Liver (tissue), 8 donors: ENCODE measurements at regions not wholly inside any gene's neighbourhood (a gene's known extent, or its start where the extent isn't known, plus 50 kb on each side); places are given as distances from the start of the nearest gene placed in this dataset.
A peak's percentile ranks its signal among the peaks of the same experiment; 100 is the strongest.

Experiments
- DNase-seq: peaks from one replicate; pipeline ENCODE4 v3.0.0-alpha.2; 2017; ENCODE audit warnings: low spot score
- H3K27ac ChIP-seq, 2 donors: one replicate each; pipeline ENCODE4 v1.7.0; 2013; ENCODE audit warnings: inconsistent platforms in 2 of 2, low read length in 2 of 2, control low read depth in 1 of 2, low read depth in 1 of 2, mild to moderate bottlenecking in 1 of 2
- H3K27me3 ChIP-seq, 4 donors: one replicate each; pipeline versions ENCODE4 v1.6.1 to v1.7.0; 2013; ENCODE audit warnings: low read length in 3 of 4, inconsistent platforms in 1 of 4, mild to moderate bottlenecking in 1 of 4, moderate library complexity in 1 of 4; ENCODE audit not compliant: control insufficient read depth in 4 of 4, insufficient read depth in 4 of 4
- H3K36me3 ChIP-seq, 4 donors: one replicate each; pipeline versions ENCODE4 v1.6.1 to v1.7.0; 2013; ENCODE audit warnings: low read length in 3 of 4, mild to moderate bottlenecking in 3 of 4, low read depth in 1 of 4, moderate library complexity in 1 of 4; ENCODE audit not compliant: control insufficient read depth in 4 of 4, insufficient read depth in 3 of 4
- H3K4me1 ChIP-seq, 4 donors: one replicate each; pipeline versions ENCODE4 v1.6.1 to v1.7.0; 2013; ENCODE audit warnings: low read length in 3 of 4, mild to moderate bottlenecking in 3 of 4, moderate library complexity in 1 of 4; ENCODE audit not compliant: control insufficient read depth in 4 of 4, insufficient read depth in 4 of 4
- H3K4me3 ChIP-seq, 3 donors: one replicate each; pipeline versions ENCODE4 v1.6.1 to v1.7.0; 2013; ENCODE audit warnings: low read length in 3 of 3, control low read depth in 1 of 3, low read depth in 1 of 3, mild to moderate bottlenecking in 1 of 3
- H3K9ac ChIP-seq, 2 donors: one replicate each; pipeline ENCODE4 v1.7.0; 2013; ENCODE audit warnings: low read length in 2 of 2, mild to moderate bottlenecking in 2 of 2, moderate library complexity in 2 of 2, control low read depth in 1 of 2, low read depth in 1 of 2
- H3K9me3 ChIP-seq, 4 donors: one replicate each; pipeline versions ENCODE4 v1.6.1 to v1.7.0; 2013; ENCODE audit warnings: low read length in 3 of 4; ENCODE audit not compliant: control insufficient read depth in 4 of 4
- EGR1 ChIP-seq, 2 donors: IDR thresholded peaks; 2 replicates each; pipeline ENCODE4 v1.6.1; 2016 to 2018; ENCODE audit warnings: antibody characterized with exemption in 2 of 2, low read depth in 2 of 2
- FOXA1 ChIP-seq: IDR thresholded peaks from 2 replicates; pipeline ENCODE4 v1.6.1; 2016; ENCODE audit warnings: antibody characterized with exemption
- FOXA2 ChIP-seq: IDR thresholded peaks from 2 replicates; pipeline ENCODE4 v1.6.1; 2016; ENCODE audit warnings: antibody characterized with exemption
- GABPA ChIP-seq, 2 donors: IDR thresholded peaks in 1 of 2; conservative IDR thresholded peaks in 1 of 2; 2 replicates each; pipeline ENCODE4 v1.6.1; 2016; ENCODE audit warnings: antibody characterized with exemption in 2 of 2, mild to moderate bottlenecking in 1 of 2, moderate library complexity in 1 of 2
- HNF4A ChIP-seq, 2 donors: conservative IDR thresholded peaks; 2 replicates each; pipeline ENCODE4 v1.6.1; 2016; ENCODE audit warnings: antibody characterized with exemption in 2 of 2, mild to moderate bottlenecking in 2 of 2
- HNF4G ChIP-seq: IDR thresholded peaks from 2 replicates; pipeline ENCODE4 v1.6.1; 2016; ENCODE audit warnings: antibody characterized with exemption
- NR2F2 ChIP-seq: IDR thresholded peaks from 2 replicates; pipeline ENCODE4 v1.6.1; 2016; ENCODE audit warnings: antibody characterized with exemption
- RAD21 ChIP-seq, 2 donors: IDR thresholded peaks; 2 replicates each; pipeline ENCODE4 v1.6.1; 2016; ENCODE audit warnings: antibody characterized with exemption in 2 of 2, mild to moderate bottlenecking in 2 of 2
- RXRA ChIP-seq, 2 donors: IDR thresholded peaks; 2 replicates each; pipeline ENCODE4 v1.6.1; 2017 to 2018; ENCODE audit warnings: antibody characterized with exemption in 2 of 2, mild to moderate bottlenecking in 1 of 2
- SP1 ChIP-seq: IDR thresholded peaks from 2 replicates; pipeline ENCODE4 v1.6.1; 2018; ENCODE audit warnings: antibody characterized with exemption, mild to moderate bottlenecking
- TAF1 ChIP-seq: conservative IDR thresholded peaks from 2 replicates; pipeline ENCODE4 v1.6.1; 2016; ENCODE audit warnings: antibody characterized with exemption, mild to moderate bottlenecking
- YY1 ChIP-seq: IDR thresholded peaks from 2 replicates; pipeline ENCODE4 v1.6.1; 2016; ENCODE audit warnings: antibody characterized with exemption, mild to moderate bottlenecking
- WGBS: extraction: QIAGEN DNeasy Blood & Tissue Kit; methylation state at CpG from one replicate; pipeline ENCODE4 v1.1.7; 2013; 5-methylcytosine and 5-hydroxymethylcytosine counted together
- TF ChIP-seq, protein P1 (sequence below): IDR thresholded peaks from 2 replicates; pipeline ENCODE4 v1.6.1; 2016; ENCODE audit warnings: antibody characterized with exemption
- TF ChIP-seq, protein P2 (sequence below): IDR thresholded peaks from 2 replicates; pipeline ENCODE4 v1.6.1; 2016; ENCODE audit warnings: antibody characterized with exemption
- TF ChIP-seq, protein P3 (sequence below): IDR thresholded peaks from 2 replicates; pipeline ENCODE4 v1.6.1; 2016; ENCODE audit warnings: antibody characterized with exemption
- TF ChIP-seq, protein P4 (sequence below): IDR thresholded peaks from 2 replicates; pipeline ENCODE4 v1.6.1; 2016; ENCODE audit warnings: antibody characterized with exemption, mild to moderate bottlenecking
- TF ChIP-seq, protein P5 (sequence below): fragments of 150-350 bp; IDR thresholded peaks from 2 replicates; pipeline ENCODE4 v1.5.1; 2017; ENCODE audit warnings: improper control_type of control experiment, low read depth, low read length; ENCODE audit not compliant: missing input control
- donor health status: healthy.
- donor health status: healthy.
- donor health status: healthy.
- donor health status: healthy.
- donor health status: healthy.

DNA sequence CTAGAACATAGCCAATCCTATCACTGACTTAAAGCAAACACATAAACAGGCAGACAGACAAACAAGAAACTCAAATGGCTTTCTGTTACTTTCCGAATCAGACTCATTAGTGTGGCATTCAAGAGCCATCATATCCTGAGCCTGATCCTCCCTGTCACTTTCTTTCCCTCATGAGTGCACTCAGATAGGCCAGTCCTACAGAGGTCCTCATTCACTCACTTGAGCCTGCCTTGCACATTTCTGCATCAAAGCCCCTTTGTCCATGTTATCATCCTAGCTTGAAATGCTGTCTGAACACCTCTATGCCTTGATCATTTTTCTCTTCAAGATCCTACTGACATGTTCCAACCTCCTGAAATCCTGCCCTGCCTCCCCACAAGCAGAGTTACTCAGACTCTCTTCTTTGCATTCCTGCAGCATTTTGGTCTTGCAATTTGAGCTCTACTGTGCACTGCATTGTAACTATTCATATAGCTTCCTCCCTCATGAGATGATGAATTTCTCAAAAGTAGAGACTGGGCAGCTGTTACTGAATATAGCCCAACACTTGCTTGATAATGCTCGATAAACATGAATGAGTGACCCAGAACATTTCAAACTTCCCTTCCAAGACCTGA lies 126.9 kb downstream of the PALM2AKAP2 start:
- Histone ChIP-seq H3K27me3 (no peaks in the 10 kb centered on the region), H3K4me3 (no peak overlapping the region), H3K27ac (peak overlapping the region; percentile 50 to 58), H3K4me1 (peaks cover 3 to 52% (median 29%) of the 10 kb centered on the region in 4 donors), H3K9me3 (no peaks in the 10 kb centered on the region), H3K9ac (no peak overlapping the region), H3K36me3 (peaks cover 0 to 6% (median 0%) of the 10 kb centered on the region in 4 donors)
- TF ChIP-seq HNF4A (conservative IDR thresholded peaks at IDR 0.05) (no peak), RAD21 (IDR thresholded peaks at IDR 0.05) (peak; percentile 13 to 20), TAF1 (no peak), NR2F2 (no peak)
- DNase-seq = no peak
- WGBS = 80% methylated on average over 2 of the region's 2 CpGs

DNA sequence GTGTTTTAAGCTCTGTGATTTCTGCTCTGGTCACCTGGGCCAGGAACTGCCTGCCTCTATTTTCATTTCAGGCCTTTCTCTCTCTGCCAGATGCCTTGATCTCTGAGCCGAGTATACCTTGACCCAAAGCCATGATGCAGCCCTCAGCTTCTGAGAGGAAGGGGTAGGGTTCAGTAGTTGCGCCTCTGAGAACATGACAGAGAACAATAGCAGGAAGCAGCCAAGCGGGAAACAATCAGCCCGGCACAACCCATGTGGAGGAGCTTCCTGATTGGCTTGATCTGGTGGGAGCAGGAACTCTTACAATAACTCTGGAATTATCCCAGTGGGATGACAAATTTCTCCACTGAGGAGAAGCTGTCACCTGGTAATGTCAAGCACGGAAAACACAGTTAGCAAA lies 127.4 kb downstream of the PALM2AKAP2 start:
- no peak for DNase-seq
- Histone ChIP-seq H3K4me1 (peaks cover 3 to 47% (median 23%) of the 10 kb centered on the region in 4 donors), H3K27ac (peak overlapping the region; percentile 50 to 58), H3K9ac (no peak overlapping the region), H3K4me3 (no peak overlapping the region), H3K27me3 (no peaks in the 10 kb centered on the region), H3K36me3 (peaks cover 0 to 6% (median 0%) of the 10 kb centered on the region in 4 donors), H3K9me3 (no peaks in the 10 kb centered on the region)
- TF ChIP-seq, protein P1, sequence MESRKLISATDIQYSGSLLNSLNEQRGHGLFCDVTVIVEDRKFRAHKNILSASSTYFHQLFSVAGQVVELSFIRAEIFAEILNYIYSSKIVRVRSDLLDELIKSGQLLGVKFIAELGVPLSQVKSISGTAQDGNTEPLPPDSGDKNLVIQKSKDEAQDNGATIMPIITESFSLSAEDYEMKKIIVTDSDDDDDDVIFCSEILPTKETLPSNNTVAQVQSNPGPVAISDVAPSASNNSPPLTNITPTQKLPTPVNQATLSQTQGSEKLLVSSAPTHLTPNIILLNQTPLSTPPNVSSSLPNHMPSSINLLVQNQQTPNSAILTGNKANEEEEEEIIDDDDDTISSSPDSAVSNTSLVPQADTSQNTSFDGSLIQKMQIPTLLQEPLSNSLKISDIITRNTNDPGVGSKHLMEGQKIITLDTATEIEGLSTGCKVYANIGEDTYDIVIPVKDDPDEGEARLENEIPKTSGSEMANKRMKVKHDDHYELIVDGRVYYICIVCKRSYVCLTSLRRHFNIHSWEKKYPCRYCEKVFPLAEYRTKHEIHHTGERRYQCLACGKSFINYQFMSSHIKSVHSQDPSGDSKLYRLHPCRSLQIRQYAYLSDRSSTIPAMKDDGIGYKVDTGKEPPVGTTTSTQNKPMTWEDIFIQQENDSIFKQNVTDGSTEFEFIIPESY = no peak
- TF ChIP-seq GABPA (IDR thresholded peaks at IDR 0.05 in 1 of 2, conservative IDR thresholded peaks at IDR 0.05 in 1 of 2) = peak in 1 of 2 donors; percentile 24
- WGBS = 49% methylated on average over 5 of the region's 5 CpGs

DNA sequence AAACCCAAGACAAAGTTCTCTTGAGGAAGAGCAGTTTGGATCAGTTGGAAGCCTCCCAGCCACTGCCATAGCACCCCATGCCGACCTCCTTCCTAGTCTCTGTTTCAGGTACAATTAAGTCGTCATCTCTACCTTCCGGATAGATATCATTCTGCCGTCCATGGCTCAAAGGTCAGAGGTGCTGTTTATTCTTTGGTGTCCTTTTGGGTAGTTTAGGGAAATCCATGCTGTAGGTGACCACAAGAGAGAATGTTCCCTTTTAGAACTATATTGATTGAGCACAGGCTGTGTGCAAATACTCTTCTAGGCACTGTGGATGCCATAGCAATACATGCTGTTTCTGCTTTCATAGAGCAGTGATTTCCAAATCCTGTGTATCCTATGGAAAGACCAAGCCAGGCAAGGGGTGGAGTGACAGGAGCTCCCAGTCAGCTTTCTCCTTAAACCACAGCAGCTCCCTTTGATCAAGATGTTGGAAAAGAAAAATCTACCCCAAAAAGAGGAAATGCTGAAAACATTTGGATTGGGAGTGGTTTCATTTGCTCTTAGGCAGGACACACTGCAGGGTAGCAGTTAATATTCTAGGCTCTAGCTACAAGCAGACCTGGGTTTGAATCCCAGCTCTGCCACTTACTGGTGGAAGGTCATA lies 127.9 kb downstream of the PALM2AKAP2 start:
- no peak for DNase-seq
- 19% methylated on average over 4 of the region's 4 CpGs for WGBS
- peak overlapping the region; percentile 50 to 58 for H3K27ac ChIP-seq
- H3K4me3 ChIP-seq = no peak overlapping the region
- H3K36me3 ChIP-seq = peaks cover 0 to 6% (median 0%) of the 10 kb centered on the region in 4 donors
- H3K9ac ChIP-seq = no peak overlapping the region
- peaks cover 3 to 41% (median 18%) of the 10 kb centered on the region in 4 donors for H3K4me1 ChIP-seq
- no peaks in the 10 kb centered on the region for H3K27me3 ChIP-seq
- no peaks in the 10 kb centered on the region for H3K9me3 ChIP-seq
- peak; percentile 51 to 72 for TF ChIP-seq RAD21 (IDR thresholded peaks at IDR 0.05)
- TF ChIP-seq, protein P2, sequence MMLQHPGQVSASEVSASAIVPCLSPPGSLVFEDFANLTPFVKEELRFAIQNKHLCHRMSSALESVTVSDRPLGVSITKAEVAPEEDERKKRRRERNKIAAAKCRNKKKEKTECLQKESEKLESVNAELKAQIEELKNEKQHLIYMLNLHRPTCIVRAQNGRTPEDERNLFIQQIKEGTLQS = no peak
- peak; percentile 84 for TF ChIP-seq YY1
- TF ChIP-seq TAF1 = no peak
- TF ChIP-seq HNF4G = peak; percentile 75
- TF ChIP-seq, protein P3, sequence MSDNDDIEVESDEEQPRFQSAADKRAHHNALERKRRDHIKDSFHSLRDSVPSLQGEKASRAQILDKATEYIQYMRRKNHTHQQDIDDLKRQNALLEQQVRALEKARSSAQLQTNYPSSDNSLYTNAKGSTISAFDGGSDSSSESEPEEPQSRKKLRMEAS = peak; percentile 75
- TF ChIP-seq RXRA (IDR thresholded peaks at IDR 0.05) = peak; percentile 63 to 75
- TF ChIP-seq, protein P4, sequence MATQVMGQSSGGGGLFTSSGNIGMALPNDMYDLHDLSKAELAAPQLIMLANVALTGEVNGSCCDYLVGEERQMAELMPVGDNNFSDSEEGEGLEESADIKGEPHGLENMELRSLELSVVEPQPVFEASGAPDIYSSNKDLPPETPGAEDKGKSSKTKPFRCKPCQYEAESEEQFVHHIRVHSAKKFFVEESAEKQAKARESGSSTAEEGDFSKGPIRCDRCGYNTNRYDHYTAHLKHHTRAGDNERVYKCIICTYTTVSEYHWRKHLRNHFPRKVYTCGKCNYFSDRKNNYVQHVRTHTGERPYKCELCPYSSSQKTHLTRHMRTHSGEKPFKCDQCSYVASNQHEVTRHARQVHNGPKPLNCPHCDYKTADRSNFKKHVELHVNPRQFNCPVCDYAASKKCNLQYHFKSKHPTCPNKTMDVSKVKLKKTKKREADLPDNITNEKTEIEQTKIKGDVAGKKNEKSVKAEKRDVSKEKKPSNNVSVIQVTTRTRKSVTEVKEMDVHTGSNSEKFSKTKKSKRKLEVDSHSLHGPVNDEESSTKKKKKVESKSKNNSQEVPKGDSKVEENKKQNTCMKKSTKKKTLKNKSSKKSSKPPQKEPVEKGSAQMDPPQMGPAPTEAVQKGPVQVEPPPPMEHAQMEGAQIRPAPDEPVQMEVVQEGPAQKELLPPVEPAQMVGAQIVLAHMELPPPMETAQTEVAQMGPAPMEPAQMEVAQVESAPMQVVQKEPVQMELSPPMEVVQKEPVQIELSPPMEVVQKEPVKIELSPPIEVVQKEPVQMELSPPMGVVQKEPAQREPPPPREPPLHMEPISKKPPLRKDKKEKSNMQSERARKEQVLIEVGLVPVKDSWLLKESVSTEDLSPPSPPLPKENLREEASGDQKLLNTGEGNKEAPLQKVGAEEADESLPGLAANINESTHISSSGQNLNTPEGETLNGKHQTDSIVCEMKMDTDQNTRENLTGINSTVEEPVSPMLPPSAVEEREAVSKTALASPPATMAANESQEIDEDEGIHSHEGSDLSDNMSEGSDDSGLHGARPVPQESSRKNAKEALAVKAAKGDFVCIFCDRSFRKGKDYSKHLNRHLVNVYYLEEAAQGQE = peak; percentile 38
- peak; percentile 84 for TF ChIP-seq SP1
- peak; percentile 82 for TF ChIP-seq FOXA2
- peak in 1 of 2 donors; percentile 31 for TF ChIP-seq GABPA (IDR thresholded peaks at IDR 0.05 in 1 of 2, conservative IDR thresholded peaks at IDR 0.05 in 1 of 2)
- no peak for TF ChIP-seq EGR1 (IDR thresholded peaks at IDR 0.05; ENCODE audit: low read depth in 2 of 2)
- peak; percentile 31 for TF ChIP-seq FOXA1
- TF ChIP-seq, protein P5, sequence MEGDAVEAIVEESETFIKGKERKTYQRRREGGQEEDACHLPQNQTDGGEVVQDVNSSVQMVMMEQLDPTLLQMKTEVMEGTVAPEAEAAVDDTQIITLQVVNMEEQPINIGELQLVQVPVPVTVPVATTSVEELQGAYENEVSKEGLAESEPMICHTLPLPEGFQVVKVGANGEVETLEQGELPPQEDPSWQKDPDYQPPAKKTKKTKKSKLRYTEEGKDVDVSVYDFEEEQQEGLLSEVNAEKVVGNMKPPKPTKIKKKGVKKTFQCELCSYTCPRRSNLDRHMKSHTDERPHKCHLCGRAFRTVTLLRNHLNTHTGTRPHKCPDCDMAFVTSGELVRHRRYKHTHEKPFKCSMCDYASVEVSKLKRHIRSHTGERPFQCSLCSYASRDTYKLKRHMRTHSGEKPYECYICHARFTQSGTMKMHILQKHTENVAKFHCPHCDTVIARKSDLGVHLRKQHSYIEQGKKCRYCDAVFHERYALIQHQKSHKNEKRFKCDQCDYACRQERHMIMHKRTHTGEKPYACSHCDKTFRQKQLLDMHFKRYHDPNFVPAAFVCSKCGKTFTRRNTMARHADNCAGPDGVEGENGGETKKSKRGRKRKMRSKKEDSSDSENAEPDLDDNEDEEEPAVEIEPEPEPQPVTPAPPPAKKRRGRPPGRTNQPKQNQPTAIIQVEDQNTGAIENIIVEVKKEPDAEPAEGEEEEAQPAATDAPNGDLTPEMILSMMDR = no peak
- peak; percentile 96 for TF ChIP-seq NR2F2
